ENCODE measurements at regions not wholly inside any gene's neighbourhood (a gene's known extent, or its start where the extent isn't known, plus 50 kb on each side); places are given as distances from the start of the nearest gene placed in this dataset.
"Not testable (repeated sequence)": the region's sequence is repeated elsewhere in the genome, so short reads cannot be mapped to it uniquely, and the experiment has no call there.

DNA sequence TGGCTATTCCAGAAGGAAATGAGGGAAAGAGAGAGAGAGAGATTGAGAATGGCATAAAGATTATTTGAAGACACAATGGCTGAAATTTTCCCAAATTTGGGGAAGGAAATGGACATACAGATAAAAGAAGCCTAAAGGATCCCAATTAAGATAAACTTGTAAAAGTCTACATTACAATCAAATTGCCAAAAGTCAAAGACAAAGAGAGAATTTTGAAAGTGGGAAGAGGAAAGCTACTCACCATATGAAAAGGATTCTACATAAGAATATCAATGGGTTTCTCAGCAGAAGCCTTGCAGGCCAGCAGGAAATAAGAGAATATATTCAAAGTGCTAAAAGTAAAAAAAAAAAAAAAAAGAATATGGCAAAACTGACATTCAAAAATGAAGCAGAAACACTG lies 233.0 kb upstream of the NFIA start:
- Histone ChIP-seq H3K9me3 (ENCODE audit: insufficient read depth, low read length) (peaks cover 14% of the 10 kb centered on the region; the same call in 1 of the 2 replicates), H3K4me1 (ENCODE audit: insufficient read depth, insufficient read length) (no peaks in the 10 kb centered on the region), H3K27me3 (ENCODE audit: insufficient read depth, insufficient read length) (no peaks in the 10 kb centered on the region), H3K36me3 (ENCODE audit: insufficient read depth, insufficient read length, low read length) (no peaks in the 10 kb centered on the region), H3K4me3 (ENCODE audit: insufficient read length, low read depth) (no peak overlapping the region), H3K9ac (ENCODE audit: insufficient read length, low read depth) (no peak overlapping the region)
- TF ChIP-seq ZNF274 (IDR thresholded peaks at IDR 0.05; ENCODE audit: low read depth, low read length) (no peak), SUZ12 (IDR thresholded peaks at IDR 0.05; ENCODE audit: extremely low read depth, insufficient read depth, insufficient read length) (no peak), YY1 (IDR thresholded peaks at IDR 0.05; ENCODE audit: insufficient read depth, insufficient read length) (no peak)
- DNase-seq (ENCODE audit: low read depth, low spot score) = peak; percentile 70

DNA sequence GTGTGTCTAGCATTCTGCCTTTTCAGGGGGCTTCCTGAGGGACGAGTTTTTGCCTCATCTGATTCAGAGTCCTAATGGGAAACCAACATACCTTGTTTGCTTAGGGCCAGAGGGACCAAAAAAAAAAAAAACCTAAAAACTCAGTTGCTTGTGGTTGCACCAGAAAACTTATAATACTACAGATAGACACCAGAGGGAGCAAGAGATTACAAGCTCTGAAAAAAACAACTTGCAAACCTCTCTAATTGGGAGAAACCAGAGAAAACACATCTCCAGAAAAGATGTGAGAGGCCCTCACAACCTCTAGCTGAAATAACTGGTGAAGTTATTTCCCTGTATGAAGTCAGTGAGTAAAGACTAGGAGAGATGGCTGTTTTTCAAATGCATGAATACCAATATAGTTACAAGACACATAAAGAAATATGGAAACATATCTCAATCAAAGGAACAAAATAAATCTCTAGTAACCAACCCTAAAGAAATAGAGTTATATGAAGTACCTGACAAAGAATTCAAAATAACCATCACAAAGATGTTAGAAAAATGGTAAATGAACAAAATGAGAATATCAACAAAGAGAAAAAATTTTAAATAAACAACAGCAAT lies 233.7 kb upstream of the NFIA start:
- H3K27me3 ChIP-seq (ENCODE audit: insufficient read depth, insufficient read length) = no peaks in the 10 kb centered on the region
- H3K9ac ChIP-seq (ENCODE audit: insufficient read length, low read depth) = no peak overlapping the region
- H3K4me3 ChIP-seq (ENCODE audit: insufficient read length, low read depth) = no peak overlapping the region
- H3K9me3 ChIP-seq (ENCODE audit: insufficient read depth, low read length) = peaks cover 14% of the 10 kb centered on the region; the same call in 1 of the 2 replicates
- peak; percentile 79 for DNase-seq (ENCODE audit: low read depth, low spot score)
- TF ChIP-seq ZNF274 (IDR thresholded peaks at IDR 0.05; ENCODE audit: low read depth, low read length) (no peak), SUZ12 (IDR thresholded peaks at IDR 0.05; ENCODE audit: extremely low read depth, insufficient read depth, insufficient read length) (no peak), YY1 (IDR thresholded peaks at IDR 0.05; ENCODE audit: insufficient read depth, insufficient read length) (no peak)
- H3K4me1 ChIP-seq (ENCODE audit: insufficient read depth, insufficient read length) = no peaks in the 10 kb centered on the region
- H3K36me3 ChIP-seq (ENCODE audit: insufficient read depth, insufficient read length, low read length) = no peaks in the 10 kb centered on the region

DNA sequence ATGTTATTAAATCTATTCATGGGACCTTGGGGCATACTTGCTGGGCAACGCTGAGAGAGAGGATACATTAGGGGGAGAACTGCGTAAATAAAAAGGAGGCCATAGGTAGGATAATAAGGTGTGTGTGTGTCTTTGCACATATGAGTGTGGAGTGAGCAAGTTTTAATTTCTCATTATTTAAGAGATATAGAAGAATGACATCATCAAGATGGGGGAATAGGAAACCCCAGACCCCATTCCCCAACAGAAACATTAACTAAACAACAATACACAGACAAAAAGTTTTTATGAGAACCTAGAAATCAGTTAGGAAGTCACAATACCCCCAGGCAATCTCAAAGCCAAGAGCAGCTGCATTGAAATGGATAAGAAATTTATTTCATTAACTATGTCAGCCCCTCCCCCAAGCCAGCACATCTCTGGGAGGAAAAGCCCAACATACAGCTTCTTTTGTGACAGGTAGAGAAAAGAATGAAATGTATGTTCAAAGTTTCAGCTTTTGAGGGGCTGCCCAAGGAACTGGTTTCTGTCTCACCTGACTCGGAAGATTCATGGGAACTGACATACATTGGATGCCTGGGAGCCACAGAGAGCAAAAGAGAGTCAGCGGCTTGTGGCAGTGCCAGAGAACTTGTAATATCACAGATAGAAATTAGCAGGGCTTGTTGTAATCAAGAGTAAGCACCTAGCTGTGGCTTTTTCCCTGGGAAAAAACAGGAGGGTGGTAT lies 234.3 kb upstream of the NFIA start:
- no peak for DNase-seq (ENCODE audit: low read depth, low spot score)
- peaks cover 14% of the 10 kb centered on the region; the same call in 1 of the 2 replicates for H3K9me3 ChIP-seq (ENCODE audit: insufficient read depth, low read length)
- no peaks in the 10 kb centered on the region for H3K36me3 ChIP-seq (ENCODE audit: insufficient read depth, insufficient read length, low read length)
- no peaks in the 10 kb centered on the region for H3K27me3 ChIP-seq (ENCODE audit: insufficient read depth, insufficient read length)
- H3K4me1 ChIP-seq (ENCODE audit: insufficient read depth, insufficient read length) = no peaks in the 10 kb centered on the region
- no peak for TF ChIP-seq ZNF274 (IDR thresholded peaks at IDR 0.05; ENCODE audit: low read depth, low read length)
- TF ChIP-seq YY1 (IDR thresholded peaks at IDR 0.05; ENCODE audit: insufficient read depth, insufficient read length) = no peak
- no peak for TF ChIP-seq SUZ12 (IDR thresholded peaks at IDR 0.05; ENCODE audit: extremely low read depth, insufficient read depth, insufficient read length)
- no peak overlapping the region for H3K4me3 ChIP-seq (ENCODE audit: insufficient read length, low read depth)
- H3K9ac ChIP-seq (ENCODE audit: insufficient read length, low read depth) = no peak overlapping the region

DNA sequence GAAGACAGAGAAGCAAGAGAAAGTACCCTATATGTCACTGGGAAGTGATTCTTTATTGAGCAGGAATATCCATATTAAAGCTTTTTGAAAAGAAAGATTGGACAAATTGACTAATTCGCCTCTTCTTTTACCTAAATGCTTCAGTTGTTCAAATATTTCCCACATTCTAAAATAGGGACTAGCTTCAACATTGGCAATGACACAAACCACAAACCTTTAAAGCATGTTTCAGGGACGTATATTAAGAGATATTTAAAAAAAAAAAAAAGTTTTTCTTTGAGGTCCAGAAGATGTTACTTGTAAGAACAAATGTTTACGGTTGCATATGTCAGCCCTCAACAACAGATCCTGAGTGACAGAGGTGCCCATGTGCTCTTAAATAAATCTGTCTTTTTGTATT lies 235.0 kb upstream of the NFIA start:
- H3K9me3 ChIP-seq (ENCODE audit: insufficient read depth, low read length) = peaks cover 14% of the 10 kb centered on the region; the same call in 1 of the 2 replicates
- DNase-seq (ENCODE audit: low read depth, low spot score) = no peak
- no peaks in the 10 kb centered on the region for H3K27me3 ChIP-seq (ENCODE audit: insufficient read depth, insufficient read length)
- no peaks in the 10 kb centered on the region for H3K4me1 ChIP-seq (ENCODE audit: insufficient read depth, insufficient read length)
- H3K9ac ChIP-seq (ENCODE audit: insufficient read length, low read depth) = no peak overlapping the region
- no peak for TF ChIP-seq YY1 (IDR thresholded peaks at IDR 0.05; ENCODE audit: insufficient read depth, insufficient read length)
- no peak for TF ChIP-seq ZNF274 (IDR thresholded peaks at IDR 0.05; ENCODE audit: low read depth, low read length)
- TF ChIP-seq SUZ12 (IDR thresholded peaks at IDR 0.05; ENCODE audit: extremely low read depth, insufficient read depth, insufficient read length) = no peak
- H3K4me3 ChIP-seq (ENCODE audit: insufficient read length, low read depth) = no peak overlapping the region
- no peaks in the 10 kb centered on the region for H3K36me3 ChIP-seq (ENCODE audit: insufficient read depth, insufficient read length, low read length)

DNA sequence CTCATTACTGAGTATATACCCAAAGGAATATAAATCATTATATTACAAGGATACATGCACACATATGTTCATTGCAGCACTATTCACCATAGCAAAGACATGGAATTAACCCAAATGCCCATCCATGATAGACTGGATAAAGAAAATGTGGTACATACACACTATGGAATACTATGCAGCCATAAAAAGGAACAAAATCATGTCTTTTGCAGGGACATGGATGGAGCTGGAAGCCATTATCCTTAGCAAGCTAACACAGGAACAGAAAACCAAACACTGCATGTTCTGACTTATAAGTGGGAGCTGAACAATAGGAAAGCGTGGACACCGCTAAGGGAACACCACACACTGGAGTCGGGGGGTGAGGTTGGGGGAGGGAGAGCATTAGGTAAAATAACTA lies 236.7 kb upstream of the NFIA start:
- H3K4me1 ChIP-seq (ENCODE audit: insufficient read depth, insufficient read length); DNase-seq (ENCODE audit: low read depth, low spot score); H3K9ac ChIP-seq (ENCODE audit: insufficient read length, low read depth); H3K27me3 ChIP-seq (ENCODE audit: insufficient read depth, insufficient read length); H3K36me3 ChIP-seq (ENCODE audit: insufficient read depth, insufficient read length, low read length); H3K4me3 ChIP-seq (ENCODE audit: insufficient read length, low read depth): not testable (repeated sequence)
- H3K9me3 ChIP-seq (ENCODE audit: insufficient read depth, low read length) = peaks cover 11% of the 10 kb centered on the region; the same call in 1 of the 2 replicates

DNA sequence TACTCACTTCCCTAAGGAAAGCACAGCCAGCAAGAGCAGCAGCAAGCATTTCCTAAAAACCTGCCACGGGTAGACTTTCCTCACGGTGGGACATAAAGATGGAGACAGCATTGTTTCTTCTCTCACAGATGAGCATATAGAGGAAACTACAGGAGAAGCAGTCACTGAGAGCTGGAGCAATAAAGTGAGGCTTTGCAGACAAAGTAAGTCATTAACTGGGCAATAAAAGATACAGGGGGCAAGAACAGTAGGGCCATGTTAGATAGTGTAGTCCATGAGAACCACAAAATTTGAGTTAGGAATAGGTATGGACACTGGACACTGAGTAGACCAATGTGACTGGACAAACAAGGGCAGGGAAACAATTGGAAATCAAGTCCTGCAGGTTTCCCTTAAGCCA lies 240.1 kb upstream of the NFIA start:
- Histone ChIP-seq H3K9me3 (ENCODE audit: insufficient read depth, low read length) (no peaks in the 10 kb centered on the region), H3K4me1 (ENCODE audit: insufficient read depth, insufficient read length) (no peaks in the 10 kb centered on the region), H3K4me3 (ENCODE audit: insufficient read length, low read depth) (no peak overlapping the region), H3K27me3 (ENCODE audit: insufficient read depth, insufficient read length) (no peaks in the 10 kb centered on the region), H3K9ac (ENCODE audit: insufficient read length, low read depth) (no peak overlapping the region), H3K36me3 (ENCODE audit: insufficient read depth, insufficient read length, low read length) (no peaks in the 10 kb centered on the region)
- no peak for DNase-seq (ENCODE audit: low read depth, low spot score)
- TF ChIP-seq SUZ12 (IDR thresholded peaks at IDR 0.05; ENCODE audit: extremely low read depth, insufficient read depth, insufficient read length) (no peak), YY1 (IDR thresholded peaks at IDR 0.05; ENCODE audit: insufficient read depth, insufficient read length) (no peak), ZNF274 (IDR thresholded peaks at IDR 0.05; ENCODE audit: low read depth, low read length) (no peak)

DNA sequence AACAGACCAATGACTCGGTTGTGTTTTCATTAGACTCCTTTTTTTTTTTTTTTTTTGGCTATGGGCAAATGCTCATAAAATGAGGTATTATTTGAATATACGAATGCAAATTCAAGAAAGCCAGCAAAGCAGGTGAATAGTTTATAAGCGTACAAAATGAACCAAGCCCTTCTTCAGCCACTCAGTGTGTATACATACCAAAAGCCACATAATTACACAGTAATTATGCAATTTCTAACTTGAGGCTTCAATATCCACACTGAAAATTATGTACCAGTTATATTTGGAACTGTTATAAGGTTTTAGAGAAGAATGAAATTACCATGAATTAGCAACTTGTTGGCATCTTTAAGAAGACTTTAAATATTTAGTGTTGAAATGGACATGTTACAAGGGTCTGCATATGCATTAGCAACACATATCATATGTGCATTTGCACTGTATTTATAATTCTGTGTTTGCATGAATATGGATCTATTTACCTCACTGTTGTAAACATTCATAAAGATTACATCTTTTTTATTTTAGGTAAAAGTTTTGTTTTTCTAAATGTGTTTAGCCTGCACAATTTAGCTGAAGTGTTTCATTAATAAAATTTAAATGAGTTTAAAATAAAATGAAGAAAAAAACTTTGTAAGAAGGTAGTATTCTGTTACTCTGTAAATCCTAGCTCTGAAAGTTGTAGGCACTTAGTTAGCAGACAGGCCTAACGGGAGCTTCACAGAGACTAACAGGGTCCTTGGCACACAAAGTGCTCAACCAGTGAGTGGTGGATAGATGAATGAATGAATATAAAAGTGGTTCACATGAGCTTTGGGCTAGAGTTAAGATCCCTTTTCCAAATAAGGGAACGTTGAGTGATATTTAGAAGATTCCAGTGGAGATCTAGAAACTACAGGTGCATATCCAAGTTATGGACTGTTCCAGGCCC lies 241.0 kb upstream of the NFIA start:
- no peaks in the 10 kb centered on the region for H3K9me3 ChIP-seq (ENCODE audit: insufficient read depth, low read length)
- H3K4me1 ChIP-seq (ENCODE audit: insufficient read depth, insufficient read length) = no peaks in the 10 kb centered on the region
- H3K27me3 ChIP-seq (ENCODE audit: insufficient read depth, insufficient read length) = no peaks in the 10 kb centered on the region
- H3K9ac ChIP-seq (ENCODE audit: insufficient read length, low read depth) = no peak overlapping the region
- no peak overlapping the region for H3K4me3 ChIP-seq (ENCODE audit: insufficient read length, low read depth)
- TF ChIP-seq ZNF274 (IDR thresholded peaks at IDR 0.05; ENCODE audit: low read depth, low read length) = no peak
- no peak for TF ChIP-seq YY1 (IDR thresholded peaks at IDR 0.05; ENCODE audit: insufficient read depth, insufficient read length)
- TF ChIP-seq SUZ12 (IDR thresholded peaks at IDR 0.05; ENCODE audit: extremely low read depth, insufficient read depth, insufficient read length) = no peak
- H3K36me3 ChIP-seq (ENCODE audit: insufficient read depth, insufficient read length, low read length) = no peaks in the 10 kb centered on the region
- no peak for DNase-seq (ENCODE audit: low read depth, low spot score)

DNA sequence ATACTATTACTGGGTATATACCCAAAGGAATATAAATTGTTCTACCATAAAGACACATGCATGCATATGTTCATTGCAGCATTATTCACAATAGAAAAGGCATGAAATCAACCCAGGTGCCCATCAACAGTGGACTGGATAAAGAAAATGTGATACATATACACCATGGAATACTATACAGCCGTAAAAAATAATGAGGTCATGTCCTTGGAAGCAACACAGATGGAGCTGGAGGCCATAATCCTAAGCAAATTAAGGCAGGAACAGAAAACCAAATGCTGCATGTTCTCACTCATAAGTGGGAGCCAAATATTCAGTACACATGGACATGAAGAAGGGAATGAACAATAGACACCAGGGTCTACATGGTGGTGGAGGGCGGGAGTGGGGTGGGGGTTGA lies 241.9 kb upstream of the NFIA start:
- not testable (repeated sequence) for H3K27me3 ChIP-seq (ENCODE audit: insufficient read depth, insufficient read length); H3K9ac ChIP-seq (ENCODE audit: insufficient read length, low read depth); H3K4me1 ChIP-seq (ENCODE audit: insufficient read depth, insufficient read length); H3K36me3 ChIP-seq (ENCODE audit: insufficient read depth, insufficient read length, low read length); H3K4me3 ChIP-seq (ENCODE audit: insufficient read length, low read depth); DNase-seq (ENCODE audit: low read depth, low spot score); H3K9me3 ChIP-seq (ENCODE audit: insufficient read depth, low read length)
